Astrocyte (in vitro differentiated cells and primary cell): ENCODE measurements at regions not wholly inside any gene's neighbourhood (a gene's known extent, or its start where the extent isn't known, plus 50 kb on each side); places are given as distances from the start of the nearest gene placed in this dataset.

Source experiments
- DNase-seq: peaks from one replicate; pipeline ENCODE4 v3.0.0-alpha.2; 2010; ENCODE audit warnings: low read depth
- FAIRE-seq: peaks from 2 replicates; lab custom pipeline; 2011; peaks lifted over from hg19 to GRCh38; lab: Jason Lieb, UNC
- H2AFZ ChIP-seq: 2 replicates; pipeline ENCODE4 v1.6.0; 2012; ENCODE audit warnings: low read depth, low read length, inconsistent platforms
- H3K27ac ChIP-seq: 2 replicates; pipeline ENCODE4 v1.5.1; 2011; ENCODE audit warnings: low read depth, low read length, inconsistent platforms
- H3K27me3 ChIP-seq: 2 replicates; pipeline ENCODE4 v1.6.0; 2011; ENCODE audit warnings: low read length, inconsistent platforms; ENCODE audit not compliant: insufficient read depth
- H3K36me3 ChIP-seq: 2 replicates; pipeline ENCODE4 v1.5.1; 2011; ENCODE audit warnings: low read length, inconsistent platforms; ENCODE audit not compliant: insufficient read depth
- H3K4me1 ChIP-seq: 2 replicates; pipeline ENCODE4 v1.5.1; 2011; ENCODE audit warnings: low read length, inconsistent platforms; ENCODE audit not compliant: insufficient read depth
- H3K4me2 ChIP-seq: 2 replicates; pipeline ENCODE4 v1.6.0; 2012; ENCODE audit warnings: low read length, inconsistent platforms
- H3K4me3 ChIP-seq: 2 replicates; pipeline ENCODE4 v1.5.1; 2011; ENCODE audit warnings: low read depth, mild to moderate bottlenecking, low read length, inconsistent platforms; ENCODE audit not compliant: insufficient read depth
- H3K79me2 ChIP-seq: 2 replicates; pipeline ENCODE4 v1.6.0; 2012; ENCODE audit warnings: mild to moderate bottlenecking, low read length, inconsistent platforms; ENCODE audit not compliant: insufficient read depth
- H3K9ac ChIP-seq: 2 replicates; pipeline ENCODE4 v1.6.0; 2012; ENCODE audit warnings: mild to moderate bottlenecking, low read length, inconsistent platforms
- H3K9me3 ChIP-seq: 2 replicates; pipeline ENCODE4 v1.5.1; 2012; ENCODE audit warnings: low read depth, mild to moderate bottlenecking, low read length, inconsistent platforms; ENCODE audit not compliant: insufficient read depth
- H4K20me1 ChIP-seq: 2 replicates; pipeline ENCODE4 v1.6.0; 2012; ENCODE audit warnings: low read length, inconsistent platforms; ENCODE audit not compliant: insufficient read depth
- H3K27ac Mint-ChIP-seq: one replicate; pipeline ENCODE4 v1.8.0; 2021; ENCODE audit warnings: mild to moderate bottlenecking, mixed read lengths; ENCODE audit not compliant: unreplicated experiment
- H3K27me3 Mint-ChIP-seq: one replicate; pipeline ENCODE4 v1.8.0; 2021; ENCODE audit warnings: low read depth, mixed read lengths; ENCODE audit not compliant: unreplicated experiment
- H3K36me3 Mint-ChIP-seq: one replicate; pipeline ENCODE4 v1.8.0; 2021; ENCODE audit warnings: low read depth, mixed read lengths; ENCODE audit not compliant: unreplicated experiment
- H3K4me1 Mint-ChIP-seq: one replicate; pipeline ENCODE4 v1.8.0; 2021; ENCODE audit warnings: low read depth, mixed read lengths; ENCODE audit not compliant: unreplicated experiment
- H3K4me3 Mint-ChIP-seq: one replicate; pipeline ENCODE4 v1.8.0; 2021; ENCODE audit warnings: mild to moderate bottlenecking, moderate library complexity, mixed read lengths; ENCODE audit not compliant: unreplicated experiment
- H3K9me3 Mint-ChIP-seq: one replicate; pipeline ENCODE4 v1.8.0; 2021; ENCODE audit warnings: mild to moderate bottlenecking, mixed read lengths; ENCODE audit not compliant: unreplicated experiment
- EZH2 ChIP-seq: IDR thresholded peaks from 2 replicates; pipeline ENCODE4 v1.6.1; 2012; ENCODE audit warnings: mild to moderate bottlenecking, low read length, inconsistent platforms; ENCODE audit not compliant: insufficient read depth
- TF ChIP-seq, protein P1 (sequence below): IDR thresholded peaks from 2 replicates; pipeline ENCODE4 v1.5.1; 2011; ENCODE audit warnings: low read depth, mild to moderate bottlenecking, inconsistent platforms, low read length, moderate library complexity; ENCODE audit not compliant: insufficient read depth

- Histone ChIP-seq H3K79me2 (no peaks in the 10 kb centered on the region), H3K4me3 (no peak overlapping the region), H4K20me1 (no peaks in the 10 kb centered on the region), H3K4me1 (peaks cover 5% of the 10 kb centered on the region), H3K36me3 (no peaks in the 10 kb centered on the region), H3K4me2 (no peak overlapping the region), H3K27ac (no peak overlapping the region), H3K9me3 (no peaks in the 10 kb centered on the region), H3K9ac (no peak overlapping the region), H3K27me3 (no peaks in the 10 kb centered on the region), H2AFZ (no peak overlapping the region)
- Mint-ChIP-seq H3K4me1 (peaks cover 4% of the 10 kb centered on the region), H3K27ac (no peak overlapping the region), H3K9me3 (peaks cover 2% of the 10 kb centered on the region), H3K36me3 (no peaks in the 10 kb centered on the region), H3K4me3 (no peak overlapping the region), H3K27me3 (no peaks in the 10 kb centered on the region)
- FAIRE-seq, result no peak
- no peak for DNase-seq
- TF ChIP-seq EZH2, result no peak
- TF ChIP-seq, protein P1, sequence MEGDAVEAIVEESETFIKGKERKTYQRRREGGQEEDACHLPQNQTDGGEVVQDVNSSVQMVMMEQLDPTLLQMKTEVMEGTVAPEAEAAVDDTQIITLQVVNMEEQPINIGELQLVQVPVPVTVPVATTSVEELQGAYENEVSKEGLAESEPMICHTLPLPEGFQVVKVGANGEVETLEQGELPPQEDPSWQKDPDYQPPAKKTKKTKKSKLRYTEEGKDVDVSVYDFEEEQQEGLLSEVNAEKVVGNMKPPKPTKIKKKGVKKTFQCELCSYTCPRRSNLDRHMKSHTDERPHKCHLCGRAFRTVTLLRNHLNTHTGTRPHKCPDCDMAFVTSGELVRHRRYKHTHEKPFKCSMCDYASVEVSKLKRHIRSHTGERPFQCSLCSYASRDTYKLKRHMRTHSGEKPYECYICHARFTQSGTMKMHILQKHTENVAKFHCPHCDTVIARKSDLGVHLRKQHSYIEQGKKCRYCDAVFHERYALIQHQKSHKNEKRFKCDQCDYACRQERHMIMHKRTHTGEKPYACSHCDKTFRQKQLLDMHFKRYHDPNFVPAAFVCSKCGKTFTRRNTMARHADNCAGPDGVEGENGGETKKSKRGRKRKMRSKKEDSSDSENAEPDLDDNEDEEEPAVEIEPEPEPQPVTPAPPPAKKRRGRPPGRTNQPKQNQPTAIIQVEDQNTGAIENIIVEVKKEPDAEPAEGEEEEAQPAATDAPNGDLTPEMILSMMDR, result no peak
Observed at GRCh38 chr5:125704888-125705287, 718.3 kb upstream of the GRAMD2B start.

DNA sequence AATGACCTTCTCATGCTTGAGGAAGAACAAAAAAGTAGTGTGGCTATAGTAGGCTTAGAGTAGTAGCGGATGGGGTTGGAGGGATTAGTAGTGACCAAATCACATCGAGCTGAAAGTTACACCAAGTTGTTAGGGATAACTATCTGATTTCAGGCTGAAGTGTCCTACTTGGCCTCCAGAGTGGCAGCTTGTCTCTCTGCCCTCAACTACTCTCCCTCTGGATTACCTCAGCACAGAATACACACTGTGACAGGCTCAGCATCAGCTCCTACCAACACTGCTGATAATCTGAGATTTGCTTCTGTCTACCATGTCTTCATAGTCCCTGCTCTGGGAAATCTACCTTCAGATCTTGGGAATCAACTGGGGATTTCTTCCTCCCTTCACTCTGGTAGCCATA is 714.6 kb upstream of the GRAMD2B start:
- H2AFZ ChIP-seq, result no peak overlapping the region
- H3K4me1 ChIP-seq, result no peaks in the 10 kb centered on the region
- no peaks in the 10 kb centered on the region for H3K36me3 Mint-ChIP-seq
- no peak overlapping the region for H3K4me3 Mint-ChIP-seq
- no peak overlapping the region for H3K27ac ChIP-seq
- no peak overlapping the region for H3K9ac ChIP-seq
- no peak for TF ChIP-seq EZH2
- TF ChIP-seq, protein P1, result no peak
- no peaks in the 10 kb centered on the region for H3K79me2 ChIP-seq
- no peaks in the 10 kb centered on the region for H4K20me1 ChIP-seq
- H3K36me3 ChIP-seq, result no peaks in the 10 kb centered on the region
- no peaks in the 10 kb centered on the region for H3K4me1 Mint-ChIP-seq
- no peaks in the 10 kb centered on the region for H3K27me3 Mint-ChIP-seq
- peaks cover 2% of the 10 kb centered on the region for H3K9me3 Mint-ChIP-seq
- FAIRE-seq (no peak), DNase-seq (no peak)
- no peak overlapping the region for H3K27ac Mint-ChIP-seq
- H3K27me3 ChIP-seq, result no peaks in the 10 kb centered on the region
- H3K4me2 ChIP-seq, result no peak overlapping the region
- no peaks in the 10 kb centered on the region for H3K9me3 ChIP-seq
- no peak overlapping the region for H3K4me3 ChIP-seq

GRCh38 chr5:125710745-125711144 is 712.5 kb upstream of the GRAMD2B start:
- Mint-ChIP-seq H3K27ac (no peak overlapping the region), H3K9me3 (peaks cover 2% of the 10 kb centered on the region), H3K4me1 (no peaks in the 10 kb centered on the region), H3K4me3 (no peak overlapping the region), H3K36me3 (no peaks in the 10 kb centered on the region), H3K27me3 (no peaks in the 10 kb centered on the region)
- Histone ChIP-seq H3K36me3 (no peaks in the 10 kb centered on the region), H2AFZ (no peak overlapping the region), H4K20me1 (no peaks in the 10 kb centered on the region), H3K4me3 (no peak overlapping the region), H3K79me2 (no peaks in the 10 kb centered on the region), H3K27me3 (no peaks in the 10 kb centered on the region), H3K9ac (no peak overlapping the region), H3K4me2 (no peak overlapping the region), H3K27ac (no peak overlapping the region), H3K9me3 (no peaks in the 10 kb centered on the region), H3K4me1 (no peaks in the 10 kb centered on the region)
- no peak for DNase-seq
- FAIRE-seq, result no peak
- no peak for TF ChIP-seq EZH2
- TF ChIP-seq, protein P1, result no peak
